ENCODE measurements at regions not wholly inside any gene's neighbourhood (a gene's known extent, or its start where the extent isn't known, plus 50 kb on each side); places are given as distances from the start of the nearest gene placed in this dataset.

DNA sequence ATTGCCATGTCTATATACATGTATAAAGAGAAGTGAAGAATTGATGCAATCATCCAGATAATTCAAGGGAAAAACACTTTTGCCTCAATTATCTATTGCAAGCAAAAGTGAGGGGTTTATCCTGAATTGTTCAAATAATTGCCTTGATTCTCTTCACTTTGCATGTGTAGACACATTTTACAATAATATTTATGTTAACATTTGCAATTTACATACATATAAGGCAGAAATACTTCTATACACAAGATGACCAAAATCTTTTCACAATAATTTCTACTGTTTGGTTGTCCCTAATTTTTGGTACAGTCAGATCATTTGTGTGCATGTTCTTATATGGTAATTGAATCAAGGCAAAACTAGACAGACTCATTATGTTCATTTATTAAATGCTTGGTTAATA is 285.3 kb upstream of the TMEM161B start:
- Histone ChIP-seq H3K27ac (ENCODE audit: low read depth, low read length) (no peak overlapping the region), H3K79me2 (ENCODE audit: insufficient read depth, low read length) (no peaks in the 10 kb centered on the region), H3K4me3 (replicated peaks in 1 of 2; ENCODE audit: low read depth in 1 of 2, low read length in 2 of 2) (no peak overlapping the region), H2AFZ (ENCODE audit: low read depth, low read length, poor library complexity, severe bottlenecking) (no peak overlapping the region), H3K36me3 (ENCODE audit: control insufficient read depth in 1 of 2, insufficient read depth in 2 of 2, low read length in 2 of 2) (no peaks in the 10 kb centered on the region), H3K9me2 (ENCODE audit: insufficient read depth) (no peaks in the 10 kb centered on the region), H3K9me3 (ENCODE audit: control insufficient read depth in 1 of 2, insufficient read depth in 1 of 2, low read depth in 1 of 2, low read length in 2 of 2) (no peaks in the 10 kb centered on the region), H4K20me1 (ENCODE audit: insufficient read depth) (no peaks in the 10 kb centered on the region), H3K4me2 (ENCODE audit: low read length) (no peak overlapping the region), H3K9ac (ENCODE audit: low read length) (no peak overlapping the region), H3K27me3 (ENCODE audit: insufficient read depth, low read length) (no peaks in the 10 kb centered on the region), H3K4me1 (ENCODE audit: control insufficient read depth in 1 of 2, insufficient read depth in 2 of 2, low read length in 2 of 2) (no peaks in the 10 kb centered on the region)
- ChIA-PET RAD21 (ENCODE audit: low non-redundant PET in 1 of 2, low total read pairs in 2 of 2, uncharacterized antibody in 2 of 2, unreplicated experiment in 2 of 2) (no interaction called here), POLR2A (no interaction called here), CTCF (no interaction called here)
- TF ChIP-seq RAD21 (IDR thresholded peaks at IDR 0.05; ENCODE audit: low read depth) (no peak), ZFX (IDR thresholded peaks at IDR 0.05) (no peak)
- TF ChIP-seq, protein P1, sequence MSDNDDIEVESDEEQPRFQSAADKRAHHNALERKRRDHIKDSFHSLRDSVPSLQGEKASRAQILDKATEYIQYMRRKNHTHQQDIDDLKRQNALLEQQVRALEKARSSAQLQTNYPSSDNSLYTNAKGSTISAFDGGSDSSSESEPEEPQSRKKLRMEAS (IDR thresholded peaks at IDR 0.05): no peak
- no peak for DNase-seq (ENCODE audit: low read depth, low spot score)
- intact Hi-C loops (cut with micrococcal nuclease): no loop called here
- no peak for ATAC-seq
- no TSS peak for BruUV-seq (replicated peaks)

DNA sequence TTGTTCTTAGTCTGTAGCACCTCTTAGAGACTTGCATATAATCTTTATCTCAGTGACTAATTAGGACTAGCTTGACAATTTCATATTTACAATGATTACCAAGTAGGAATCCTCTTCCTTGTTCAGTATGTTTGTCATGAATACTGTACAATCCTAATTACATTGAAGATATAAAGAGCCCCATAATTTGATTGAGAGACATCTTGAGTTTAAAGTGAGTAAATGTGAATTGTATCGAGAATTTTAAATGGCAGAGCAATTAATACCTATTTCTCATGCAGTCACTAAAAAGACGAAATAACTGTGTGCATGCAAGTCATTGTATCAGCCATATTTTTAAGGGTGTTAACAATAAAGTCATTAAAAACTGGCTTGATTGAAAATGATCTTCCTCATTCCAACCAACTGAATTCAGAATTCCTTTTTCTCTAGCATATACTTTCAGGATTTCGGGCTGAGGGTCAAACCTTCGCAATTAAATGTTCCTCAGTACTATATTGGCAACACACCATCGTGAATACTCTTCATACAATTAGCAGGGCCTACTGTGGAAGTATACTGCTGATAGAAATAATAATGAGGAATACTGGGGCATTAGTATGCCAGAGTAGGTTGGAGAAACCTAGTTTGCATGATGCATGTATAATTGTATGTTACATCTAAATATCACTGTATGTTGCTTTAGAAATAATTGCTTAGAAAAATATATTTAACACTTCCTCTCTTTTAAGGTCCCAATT is 284.7 kb upstream of the TMEM161B start:
- BruUV-seq (replicated peaks): no TSS peak

More for the DNA sequence above, 284.7 kb upstream of the TMEM161B start:
- no peaks in the 10 kb centered on the region for H3K9me2 ChIP-seq (ENCODE audit: insufficient read depth)
- ChIA-PET POLR2A (no interaction called here), CTCF (no interaction called here), RAD21 (ENCODE audit: low non-redundant PET in 1 of 2, low total read pairs in 2 of 2, uncharacterized antibody in 2 of 2, unreplicated experiment in 2 of 2) (no interaction called here)
- H3K79me2 ChIP-seq (ENCODE audit: insufficient read depth, low read length): no peaks in the 10 kb centered on the region
- TF ChIP-seq ZFX (IDR thresholded peaks at IDR 0.05): no peak
- no peak for TF ChIP-seq POLR2AphosphoS5 (IDR thresholded peaks at IDR 0.05; ENCODE audit: low read depth, low read length)
- no peak for TF ChIP-seq POLR2A (IDR thresholded peaks at IDR 0.05; ENCODE audit: borderline replicate concordance, extremely low read depth, insufficient read depth, insufficient read length)
- TF ChIP-seq, protein P2, sequence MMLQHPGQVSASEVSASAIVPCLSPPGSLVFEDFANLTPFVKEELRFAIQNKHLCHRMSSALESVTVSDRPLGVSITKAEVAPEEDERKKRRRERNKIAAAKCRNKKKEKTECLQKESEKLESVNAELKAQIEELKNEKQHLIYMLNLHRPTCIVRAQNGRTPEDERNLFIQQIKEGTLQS (IDR thresholded peaks at IDR 0.05): no peak
- TF ChIP-seq SP1 (IDR thresholded peaks at IDR 0.05; ENCODE audit: low read depth): no peak
- TF ChIP-seq ZNF274 (IDR thresholded peaks at IDR 0.05; ENCODE audit: low read depth, low read length): no peak
- no peak for TF ChIP-seq RAD21 (IDR thresholded peaks at IDR 0.05; ENCODE audit: low read depth)
- TF ChIP-seq YY1 (IDR thresholded peaks at IDR 0.05; ENCODE audit: extremely low read depth, insufficient replicate concordance, low read depth, low read length): no peak
- TF ChIP-seq FOSL1 (IDR thresholded peaks at IDR 0.05; ENCODE audit: low read depth): no peak
- no peak for TF ChIP-seq JUND (IDR thresholded peaks at IDR 0.05)
- TF ChIP-seq, protein P3, sequence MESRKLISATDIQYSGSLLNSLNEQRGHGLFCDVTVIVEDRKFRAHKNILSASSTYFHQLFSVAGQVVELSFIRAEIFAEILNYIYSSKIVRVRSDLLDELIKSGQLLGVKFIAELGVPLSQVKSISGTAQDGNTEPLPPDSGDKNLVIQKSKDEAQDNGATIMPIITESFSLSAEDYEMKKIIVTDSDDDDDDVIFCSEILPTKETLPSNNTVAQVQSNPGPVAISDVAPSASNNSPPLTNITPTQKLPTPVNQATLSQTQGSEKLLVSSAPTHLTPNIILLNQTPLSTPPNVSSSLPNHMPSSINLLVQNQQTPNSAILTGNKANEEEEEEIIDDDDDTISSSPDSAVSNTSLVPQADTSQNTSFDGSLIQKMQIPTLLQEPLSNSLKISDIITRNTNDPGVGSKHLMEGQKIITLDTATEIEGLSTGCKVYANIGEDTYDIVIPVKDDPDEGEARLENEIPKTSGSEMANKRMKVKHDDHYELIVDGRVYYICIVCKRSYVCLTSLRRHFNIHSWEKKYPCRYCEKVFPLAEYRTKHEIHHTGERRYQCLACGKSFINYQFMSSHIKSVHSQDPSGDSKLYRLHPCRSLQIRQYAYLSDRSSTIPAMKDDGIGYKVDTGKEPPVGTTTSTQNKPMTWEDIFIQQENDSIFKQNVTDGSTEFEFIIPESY (IDR thresholded peaks at IDR 0.05; ENCODE audit: extremely low read depth, insufficient replicate concordance, low read length): no peak
- peak overlapping the region; percentile 10 for H2AFZ ChIP-seq (ENCODE audit: low read depth, low read length, poor library complexity, severe bottlenecking)
- no peak for ATAC-seq
- no peak overlapping the region for H3K4me3 ChIP-seq (replicated peaks in 1 of 2; ENCODE audit: low read depth in 1 of 2, low read length in 2 of 2)
- H3K9me3 ChIP-seq (ENCODE audit: control insufficient read depth in 1 of 2, insufficient read depth in 1 of 2, low read depth in 1 of 2, low read length in 2 of 2): no peaks in the 10 kb centered on the region
- H3K27me3 ChIP-seq (ENCODE audit: insufficient read depth, low read length): no peaks in the 10 kb centered on the region
- intact Hi-C loops (cut with micrococcal nuclease): no loop called here
- no peaks in the 10 kb centered on the region for H4K20me1 ChIP-seq (ENCODE audit: insufficient read depth)
- no peaks in the 10 kb centered on the region for H3K4me1 ChIP-seq (ENCODE audit: control insufficient read depth in 1 of 2, insufficient read depth in 2 of 2, low read length in 2 of 2)
- H3K9ac ChIP-seq (ENCODE audit: low read length): no peak overlapping the region
- no peak overlapping the region for H3K4me2 ChIP-seq (ENCODE audit: low read length)
- H3K27ac ChIP-seq (ENCODE audit: low read depth, low read length): no peak overlapping the region
- DNase-seq (ENCODE audit: low read depth, low spot score): no peak
- H3K36me3 ChIP-seq (ENCODE audit: control insufficient read depth in 1 of 2, insufficient read depth in 2 of 2, low read length in 2 of 2): no peaks in the 10 kb centered on the region
